Fibroblast of pulmonary artery (primary cell): ENCODE measurements at regions not wholly inside any gene's neighbourhood (a gene's known extent, or its start where the extent isn't known, plus 50 kb on each side); places are given as distances from the start of the nearest gene placed in this dataset.

Source experiments
- DNase-seq: peaks from one replicate; pipeline ENCODE4 v3.0.0-alpha.2; 2010; ENCODE audit warnings: low read depth
- H3K4me3 ChIP-seq: replicated peaks from 2 replicates; pipeline ENCODE4 v1.5.1; 2011; ENCODE audit warnings: low read depth, mild to moderate bottlenecking, control low read depth, low read length, moderate library complexity
- CTCF ChIP-seq: IDR thresholded peaks from 2 replicates; pipeline ENCODE4 v1.5.1; 2011; ENCODE audit warnings: mild to moderate bottlenecking, control low read depth, low read length, inconsistent platforms; ENCODE audit errors: missing control alignments

GRCh38 chr16:64122177-64122576 is 999.7 kb downstream of the CDH11 start:
- H3K4me3 ChIP-seq = no peak overlapping the region
- DNase-seq = no peak
- TF ChIP-seq CTCF = no peak

- no peak for DNase-seq
- no peak overlapping the region for H3K4me3 ChIP-seq
- TF ChIP-seq CTCF = no peak
These were observed 1000.4 kb downstream of the CDH11 start for GRCh38 chr16:64121473-64121872.

GRCh38 chr16:64116151-64116550 is 1005.7 kb downstream of the CDH11 start:
- no peak for DNase-seq
- H3K4me3 ChIP-seq = no peak overlapping the region
- TF ChIP-seq CTCF = no peak

GRCh38 chr16:64109241-64109640 is 1012.6 kb downstream of the CDH11 start:
- no peak for DNase-seq
- H3K4me3 ChIP-seq = no peak overlapping the region
- no peak for TF ChIP-seq CTCF

- H3K4me3 ChIP-seq = no peak overlapping the region
These were observed 1019.2 kb downstream of the CDH11 start for GRCh38 chr16:64102654-64103053.

GRCh38 chr16:64098451-64098850 is 1023.4 kb downstream of the CDH11 start:
- DNase-seq = no peak
- TF ChIP-seq CTCF = no peak

More at GRCh38 chr16:64102654-64103053, 1019.2 kb downstream of the CDH11 start:
- no peak for DNase-seq
- TF ChIP-seq CTCF = no peak

GRCh38 chr16:64096689-64097088 is 1025.2 kb downstream of the CDH11 start:
- no peak for DNase-seq
- TF ChIP-seq CTCF = no peak

More at GRCh38 chr16:64098451-64098850, 1023.4 kb downstream of the CDH11 start:
- no peak overlapping the region for H3K4me3 ChIP-seq

More at GRCh38 chr16:64096689-64097088, 1025.2 kb downstream of the CDH11 start:
- no peak overlapping the region for H3K4me3 ChIP-seq
